Esophagus squamous epithelium (tissue), 4 donors: ENCODE measurements at regions not wholly inside any gene's neighbourhood (a gene's known extent, or its start where the extent isn't known, plus 50 kb on each side); places are given as distances from the start of the nearest gene placed in this dataset.

ENCODE experiments used
- POLR2A ChIP-seq, 4 donors: fragments of 450-650 bp; IDR thresholded peaks; one replicate each; pipeline ENCODE4 v1.6.1; 2017; ENCODE audit warnings: antibody characterized with exemption in 4 of 4, mild to moderate bottlenecking in 4 of 4, moderate library complexity in 3 of 4
- TF ChIP-seq, protein P1 (sequence below), 6 experiments: fragments of 450-650 bp in 4 of 6; fragments of 200-600 bp in 2 of 6; sonication (generic) in 2 of 6; IDR thresholded peaks; one replicate each; pipeline ENCODE4 v1.5.1; 2016 to 2019; ENCODE audit warnings: antibody characterized with exemption in 6 of 6, mild to moderate bottlenecking in 4 of 6, moderate library complexity in 4 of 6

DNA sequence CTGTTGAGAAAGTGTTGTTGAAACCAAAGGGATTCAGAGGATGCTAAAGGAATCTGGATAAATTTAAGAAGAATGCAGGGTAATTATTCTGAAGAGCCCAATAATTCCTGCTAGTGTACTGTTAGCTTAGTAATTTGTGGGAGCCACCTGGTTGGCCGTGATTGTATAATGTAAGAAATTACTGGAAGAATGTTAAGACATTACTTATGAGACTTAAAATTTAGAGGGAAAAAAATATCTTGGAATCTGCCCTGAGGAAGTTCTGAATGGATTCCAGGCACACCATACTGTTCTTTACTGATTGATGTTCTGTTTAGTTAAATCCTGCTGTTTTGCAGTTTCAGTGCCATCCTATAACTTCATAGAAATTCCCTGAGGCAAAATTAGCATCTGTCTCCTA is 155.0 kb upstream of the RHOBTB1 start:
- TF ChIP-seq POLR2A (IDR thresholded peaks at IDR 0.05): no peak
- TF ChIP-seq, protein P1, sequence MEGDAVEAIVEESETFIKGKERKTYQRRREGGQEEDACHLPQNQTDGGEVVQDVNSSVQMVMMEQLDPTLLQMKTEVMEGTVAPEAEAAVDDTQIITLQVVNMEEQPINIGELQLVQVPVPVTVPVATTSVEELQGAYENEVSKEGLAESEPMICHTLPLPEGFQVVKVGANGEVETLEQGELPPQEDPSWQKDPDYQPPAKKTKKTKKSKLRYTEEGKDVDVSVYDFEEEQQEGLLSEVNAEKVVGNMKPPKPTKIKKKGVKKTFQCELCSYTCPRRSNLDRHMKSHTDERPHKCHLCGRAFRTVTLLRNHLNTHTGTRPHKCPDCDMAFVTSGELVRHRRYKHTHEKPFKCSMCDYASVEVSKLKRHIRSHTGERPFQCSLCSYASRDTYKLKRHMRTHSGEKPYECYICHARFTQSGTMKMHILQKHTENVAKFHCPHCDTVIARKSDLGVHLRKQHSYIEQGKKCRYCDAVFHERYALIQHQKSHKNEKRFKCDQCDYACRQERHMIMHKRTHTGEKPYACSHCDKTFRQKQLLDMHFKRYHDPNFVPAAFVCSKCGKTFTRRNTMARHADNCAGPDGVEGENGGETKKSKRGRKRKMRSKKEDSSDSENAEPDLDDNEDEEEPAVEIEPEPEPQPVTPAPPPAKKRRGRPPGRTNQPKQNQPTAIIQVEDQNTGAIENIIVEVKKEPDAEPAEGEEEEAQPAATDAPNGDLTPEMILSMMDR (IDR thresholded peaks at IDR 0.05): no peak
